A549 (cell line): ENCODE measurements at regions not wholly inside any gene's neighbourhood (a gene's known extent, or its start where the extent isn't known, plus 50 kb on each side); places are given as distances from the start of the nearest gene placed in this dataset.

Experiments
- NFE2L2 ChIP-seq: fragments of 150-350 bp; conservative IDR thresholded peaks from 2 replicates; pipeline ENCODE4 v1.6.1; 2014; ENCODE audit warnings: low read length
- ZFP36 ChIP-seq: fragments of 450-650 bp; IDR thresholded peaks from 2 replicates; pipeline ENCODE4 v1.6.1; 2014; ENCODE audit warnings: borderline replicate concordance; ENCODE audit not compliant: partially characterized antibody
- TF ChIP-seq, protein P1 (sequence below): fragments of >200 bp; sonication (Bioruptor Twin); formaldehyde crosslinking; IDR thresholded peaks from 3 replicates; pipeline ENCODE4 v1.5.1; 2016
- TF ChIP-seq, protein P2 (sequence below): IDR thresholded peaks from 2 replicates; pipeline ENCODE4 v1.6.1; 2012

- TF ChIP-seq, protein P1, sequence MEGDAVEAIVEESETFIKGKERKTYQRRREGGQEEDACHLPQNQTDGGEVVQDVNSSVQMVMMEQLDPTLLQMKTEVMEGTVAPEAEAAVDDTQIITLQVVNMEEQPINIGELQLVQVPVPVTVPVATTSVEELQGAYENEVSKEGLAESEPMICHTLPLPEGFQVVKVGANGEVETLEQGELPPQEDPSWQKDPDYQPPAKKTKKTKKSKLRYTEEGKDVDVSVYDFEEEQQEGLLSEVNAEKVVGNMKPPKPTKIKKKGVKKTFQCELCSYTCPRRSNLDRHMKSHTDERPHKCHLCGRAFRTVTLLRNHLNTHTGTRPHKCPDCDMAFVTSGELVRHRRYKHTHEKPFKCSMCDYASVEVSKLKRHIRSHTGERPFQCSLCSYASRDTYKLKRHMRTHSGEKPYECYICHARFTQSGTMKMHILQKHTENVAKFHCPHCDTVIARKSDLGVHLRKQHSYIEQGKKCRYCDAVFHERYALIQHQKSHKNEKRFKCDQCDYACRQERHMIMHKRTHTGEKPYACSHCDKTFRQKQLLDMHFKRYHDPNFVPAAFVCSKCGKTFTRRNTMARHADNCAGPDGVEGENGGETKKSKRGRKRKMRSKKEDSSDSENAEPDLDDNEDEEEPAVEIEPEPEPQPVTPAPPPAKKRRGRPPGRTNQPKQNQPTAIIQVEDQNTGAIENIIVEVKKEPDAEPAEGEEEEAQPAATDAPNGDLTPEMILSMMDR: no peak
- TF ChIP-seq ZFP36 (no peak), NFE2L2 (no peak)
- TF ChIP-seq, protein P2, sequence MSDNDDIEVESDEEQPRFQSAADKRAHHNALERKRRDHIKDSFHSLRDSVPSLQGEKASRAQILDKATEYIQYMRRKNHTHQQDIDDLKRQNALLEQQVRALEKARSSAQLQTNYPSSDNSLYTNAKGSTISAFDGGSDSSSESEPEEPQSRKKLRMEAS: no peak
Observed at GRCh38 chr18:73646196-73646595, 501.4 kb downstream of the FBXO15 start.
